Esophagus squamous epithelium (tissue), 4 donors: ENCODE measurements at regions not wholly inside any gene's neighbourhood (a gene's known extent, or its start where the extent isn't known, plus 50 kb on each side); places are given as distances from the start of the nearest gene placed in this dataset.
A peak's percentile ranks its signal among the peaks of the same experiment; 100 is the strongest.

Source experiments
- CTCF ChIP-seq, 6 experiments: fragments of 450-650 bp in 4 of 6; fragments of 200-600 bp in 2 of 6; sonication (generic) in 2 of 6; IDR thresholded peaks; one replicate each; pipeline ENCODE4 v1.5.1; 2016 to 2019; ENCODE audit warnings: antibody characterized with exemption in 6 of 6, mild to moderate bottlenecking in 4 of 6, moderate library complexity in 4 of 6
- POLR2A ChIP-seq, 4 donors: fragments of 450-650 bp; IDR thresholded peaks; one replicate each; pipeline ENCODE4 v1.6.1; 2017; ENCODE audit warnings: antibody characterized with exemption in 4 of 4, mild to moderate bottlenecking in 4 of 4, moderate library complexity in 3 of 4

GRCh38 chr13:23020246-23020843, 160.4 kb upstream of the SGCG start:
- TF ChIP-seq CTCF (IDR thresholded peaks at IDR 0.05) (peak; percentile 16 to 77 (median 64)), POLR2A (IDR thresholded peaks at IDR 0.05) (no peak)
